SK-N-SH (cell line): ENCODE measurements at regions not wholly inside any gene's neighbourhood (a gene's known extent, or its start where the extent isn't known, plus 50 kb on each side); places are given as distances from the start of the nearest gene placed in this dataset.

Source experiments
- CTCF ChIA-PET: fragments of 300-600, 350-600 bp; formaldehyde crosslinking; extraction: SDS; loops from one replicate; lab custom pipeline; 2021; lab: Yijun Ruan, JAX
- POLR2A ChIA-PET: fragments of 350-600 bp; sonication (Branson Sonifier 250); formaldehyde crosslinking; extraction: SDS; loops from one replicate; lab custom pipeline; 2020; ENCODE audit warnings: antibody characterized with exemption, inconsistent platforms; lab: Yijun Ruan, JAX
- DNase-seq: peaks from one replicate; pipeline ENCODE4 v3.0.0; 2012
- H2AFZ ChIP-seq: fragments of 200-600 bp; sonication (generic); 2 replicates; pipeline ENCODE4 v1.8.1; 2016; ENCODE audit warnings: antibody characterized with exemption, mild to moderate bottlenecking, low read depth
- H3F3A ChIP-seq: fragments of 200-600 bp; sonication (generic); replicated peaks from 2 replicates; pipeline ENCODE3; 2016; ENCODE audit warnings: antibody characterized with exemption, mild to moderate bottlenecking; ENCODE audit not compliant: insufficient read depth
- H3K27ac ChIP-seq, 2 experiments: fragments of 200-500 bp in 1 of 2; fragments of 200-600 bp in 1 of 2; sonication (Bioruptor generic) in 1 of 2; sonication (generic), shearing (Covaris generic) in 1 of 2; 2 replicates each; pipeline versions ENCODE4 v1.5.1 to v1.6.1; 2014 to 2016; ENCODE audit warnings: low read depth in 2 of 2, inconsistent platforms in 1 of 2, low read length in 1 of 2, mild to moderate bottlenecking in 1 of 2, mixed read lengths in 1 of 2
- H3K27me3 ChIP-seq: fragments of 200-600 bp; sonication (generic), shearing (Covaris generic); 2 replicates; pipeline ENCODE4 v1.6.1; 2016; ENCODE audit warnings: mixed run types; ENCODE audit not compliant: insufficient read depth
- H3K36me3 ChIP-seq, 2 experiments: fragments of 200-500 bp in 1 of 2; fragments of 200-600 bp in 1 of 2; sonication (Bioruptor generic) in 1 of 2; sonication (generic) in 1 of 2; replicated peaks in 1 of 2; 2 replicates each; pipeline versions ENCODE3 to v1.5.1; 2014 to 2016; ENCODE audit warnings: low read length in 1 of 2, mild to moderate bottlenecking in 1 of 2; ENCODE audit not compliant: insufficient read depth in 2 of 2, control insufficient read depth in 1 of 2
- H3K4me1 ChIP-seq, 2 experiments: fragments of 200-500 bp in 1 of 2; fragments of 200-600 bp in 1 of 2; sonication (Bioruptor generic) in 1 of 2; sonication (generic), shearing (Covaris generic) in 1 of 2; 2 replicates each; pipeline versions ENCODE4 v1.5.1 to v1.6.1; 2014 to 2016; ENCODE audit warnings: low read depth in 1 of 2, low read length in 1 of 2, mixed run types in 1 of 2; ENCODE audit not compliant: insufficient read depth in 2 of 2, control insufficient read depth in 1 of 2
- H3K4me2 ChIP-seq: fragments of 200-600 bp; sonication (generic), shearing (Covaris generic); 2 replicates; pipeline ENCODE4 v1.6.1; 2017; ENCODE audit warnings: mixed run types
- H3K4me3 ChIP-seq, 2 experiments: fragments of 200-500 bp in 1 of 2; fragments of 200-600 bp in 1 of 2; sonication (Bioruptor generic) in 1 of 2; sonication (generic), shearing (Covaris generic) in 1 of 2; 2 replicates each; pipeline versions ENCODE4 v1.5.1 to v1.8.1; 2014 to 2016; ENCODE audit warnings: low read depth in 2 of 2, inconsistent platforms in 1 of 2, low read length in 1 of 2, mild to moderate bottlenecking in 1 of 2, mixed read lengths in 1 of 2, moderate library complexity in 1 of 2
- H3K79me2 ChIP-seq: fragments of 200-600 bp; sonication (generic); 2 replicates; pipeline ENCODE4 v1.8.1; 2017; ENCODE audit warnings: mild to moderate bottlenecking; ENCODE audit not compliant: insufficient read depth
- H3K9ac ChIP-seq: fragments of 200-600 bp; sonication (generic); 2 replicates; pipeline ENCODE4 v1.6.1; 2017; ENCODE audit warnings: mixed run types
- H3K9me2 ChIP-seq: fragments of 200-600 bp; sonication (generic); 2 replicates; pipeline ENCODE4 v1.6.1; 2017; ENCODE audit warnings: mixed run types
- H3K9me3 ChIP-seq: fragments of 200-600 bp; sonication (generic); 2 replicates; pipeline ENCODE4 v1.6.1; 2017; ENCODE audit warnings: mixed run types, mild to moderate bottlenecking, moderate library complexity
- H4K20me1 ChIP-seq: fragments of 200-600 bp; sonication (generic); 2 replicates; pipeline ENCODE4 v1.6.1; 2017; ENCODE audit warnings: mild to moderate bottlenecking, mixed run types; ENCODE audit not compliant: insufficient read depth
- FOSL2 ChIP-seq: IDR thresholded peaks from 2 replicates; pipeline ENCODE4 v1.4.0; 2012; ENCODE audit warnings: low read depth, mild to moderate bottlenecking, moderate library complexity, borderline replicate concordance
- FOXJ3 ChIP-seq: sonication (generic); formaldehyde crosslinking; IDR thresholded peaks from 2 replicates; pipeline ENCODE4 v1.5.1; 2020; ENCODE audit warnings: mild to moderate bottlenecking, missing genetic modification reagents
- GABPA ChIP-seq: IDR thresholded peaks from 2 replicates; pipeline ENCODE4 v1.4.0; 2012; ENCODE audit warnings: low read depth, mild to moderate bottlenecking
- JUND ChIP-seq: IDR thresholded peaks from 2 replicates; pipeline ENCODE4 v1.4.0; 2012
- NRF1 ChIP-seq: IDR thresholded peaks from 2 replicates; pipeline ENCODE4 v1.6.1; 2012; ENCODE audit warnings: low read depth, mild to moderate bottlenecking, low read length
- RAD21 ChIP-seq: IDR thresholded peaks from 2 replicates; pipeline ENCODE4 v1.6.1; 2012; ENCODE audit warnings: mild to moderate bottlenecking, low read length
- SIN3A ChIP-seq: IDR thresholded peaks from 2 replicates; pipeline ENCODE4 v1.6.1; 2012; ENCODE audit warnings: low read depth, mild to moderate bottlenecking, low read length, moderate library complexity, borderline replicate concordance
- SMC3 ChIP-seq: IDR thresholded peaks from 2 replicates; pipeline ENCODE4 v1.6.1; 2012; ENCODE audit warnings: low read depth, low read length, improper control_type of control experiment
- TCF12 ChIP-seq: IDR thresholded peaks from 2 replicates; pipeline ENCODE4 v1.4.0; 2012
- TEAD4 ChIP-seq: IDR thresholded peaks from 2 replicates; pipeline ENCODE4 v1.4.0; 2012; ENCODE audit warnings: mild to moderate bottlenecking, borderline replicate concordance; ENCODE audit not compliant: insufficient read depth
- WGBS: methylation state at CpG from one replicate; pipeline ENCODE4 v1.1.6; 2017; ENCODE audit warnings: low lambda C conversion rate; 5-methylcytosine and 5-hydroxymethylcytosine counted together
- TF ChIP-seq, protein P1 (sequence below): IDR thresholded peaks from 2 replicates; pipeline ENCODE4; 2012
- TF ChIP-seq, protein P2 (sequence below): fragments of 150-350 bp; IDR thresholded peaks from 2 replicates; pipeline ENCODE4 v1.6.1; 2017; ENCODE audit warnings: antibody characterized with exemption, low read length, low read depth, borderline replicate concordance
- TF ChIP-seq, protein P3 (sequence below): fragments of 200-600 bp; sonication (generic); IDR thresholded peaks from 2 replicates; pipeline ENCODE4 v1.6.1; 2017; ENCODE audit warnings: antibody characterized with exemption, mild to moderate bottlenecking, moderate library complexity
- TF ChIP-seq, protein P4 (sequence below): fragments of 150-350 bp; IDR thresholded peaks from 2 replicates; pipeline ENCODE4 v1.6.1; 2016; ENCODE audit warnings: mild to moderate bottlenecking, low read depth, low read length

DNA sequence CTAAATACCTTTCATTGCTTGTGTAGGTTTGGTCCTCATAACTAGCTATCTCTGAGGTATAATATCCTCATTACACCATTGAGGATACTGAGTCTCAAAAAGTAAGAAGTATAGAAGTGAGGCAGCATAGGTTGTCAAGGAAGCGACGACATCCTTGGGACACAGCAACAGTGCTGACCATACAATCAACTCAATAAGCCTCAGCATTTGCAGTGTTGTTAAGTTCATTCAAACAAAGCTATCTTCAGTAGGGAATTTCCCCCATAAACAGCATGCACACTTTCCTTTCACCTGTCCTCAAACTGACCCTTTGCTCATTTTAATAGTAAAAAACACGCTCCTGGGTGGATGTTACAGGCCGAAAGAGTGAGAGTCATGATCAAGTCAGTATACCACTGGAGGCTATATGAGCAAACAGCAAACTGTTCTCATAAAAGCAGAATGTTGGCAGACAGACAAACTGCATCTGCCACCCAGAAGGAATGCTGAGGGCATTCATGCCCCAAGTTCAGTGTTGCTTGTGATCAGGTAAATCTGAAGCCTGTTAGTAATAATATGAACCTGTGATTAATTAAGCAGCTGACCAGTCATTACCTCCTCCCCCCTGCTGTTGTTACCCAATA lies 756.2 kb upstream of the TENM4 start:
- Histone ChIP-seq H3K4me1 (peaks cover 0 to 3% of the 10 kb centered on the region in 2 experiments; a peak in 2 of 4 replicates), H3K4me3 (no peak overlapping the region), H3K9me2 (no peaks in the 10 kb centered on the region), H2AFZ (no peak overlapping the region)
- CTCF ChIA-PET = no interaction called here
- TF ChIP-seq FOXJ3 (CRISPR knock-in tag) (no peak), GABPA (no peak), NRF1 (no peak), SIN3A (no peak), TCF12 (no peak), FOSL2 (no peak), RAD21 (no peak), SMC3 (no peak), TEAD4 (no peak), JUND (no peak)
- TF ChIP-seq, protein P1, sequence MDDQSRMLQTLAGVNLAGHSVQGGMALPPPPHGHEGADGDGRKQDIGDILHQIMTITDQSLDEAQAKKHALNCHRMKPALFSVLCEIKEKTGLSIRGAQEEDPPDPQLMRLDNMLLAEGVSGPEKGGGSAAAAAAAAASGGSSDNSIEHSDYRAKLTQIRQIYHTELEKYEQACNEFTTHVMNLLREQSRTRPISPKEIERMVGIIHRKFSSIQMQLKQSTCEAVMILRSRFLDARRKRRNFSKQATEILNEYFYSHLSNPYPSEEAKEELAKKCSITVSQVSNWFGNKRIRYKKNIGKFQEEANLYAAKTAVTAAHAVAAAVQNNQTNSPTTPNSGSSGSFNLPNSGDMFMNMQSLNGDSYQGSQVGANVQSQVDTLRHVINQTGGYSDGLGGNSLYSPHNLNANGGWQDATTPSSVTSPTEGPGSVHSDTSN = no peak
- TF ChIP-seq, protein P2, sequence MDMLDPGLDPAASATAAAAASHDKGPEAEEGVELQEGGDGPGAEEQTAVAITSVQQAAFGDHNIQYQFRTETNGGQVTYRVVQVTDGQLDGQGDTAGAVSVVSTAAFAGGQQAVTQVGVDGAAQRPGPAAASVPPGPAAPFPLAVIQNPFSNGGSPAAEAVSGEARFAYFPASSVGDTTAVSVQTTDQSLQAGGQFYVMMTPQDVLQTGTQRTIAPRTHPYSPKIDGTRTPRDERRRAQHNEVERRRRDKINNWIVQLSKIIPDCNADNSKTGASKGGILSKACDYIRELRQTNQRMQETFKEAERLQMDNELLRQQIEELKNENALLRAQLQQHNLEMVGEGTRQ = no peak
- TF ChIP-seq, protein P3, sequence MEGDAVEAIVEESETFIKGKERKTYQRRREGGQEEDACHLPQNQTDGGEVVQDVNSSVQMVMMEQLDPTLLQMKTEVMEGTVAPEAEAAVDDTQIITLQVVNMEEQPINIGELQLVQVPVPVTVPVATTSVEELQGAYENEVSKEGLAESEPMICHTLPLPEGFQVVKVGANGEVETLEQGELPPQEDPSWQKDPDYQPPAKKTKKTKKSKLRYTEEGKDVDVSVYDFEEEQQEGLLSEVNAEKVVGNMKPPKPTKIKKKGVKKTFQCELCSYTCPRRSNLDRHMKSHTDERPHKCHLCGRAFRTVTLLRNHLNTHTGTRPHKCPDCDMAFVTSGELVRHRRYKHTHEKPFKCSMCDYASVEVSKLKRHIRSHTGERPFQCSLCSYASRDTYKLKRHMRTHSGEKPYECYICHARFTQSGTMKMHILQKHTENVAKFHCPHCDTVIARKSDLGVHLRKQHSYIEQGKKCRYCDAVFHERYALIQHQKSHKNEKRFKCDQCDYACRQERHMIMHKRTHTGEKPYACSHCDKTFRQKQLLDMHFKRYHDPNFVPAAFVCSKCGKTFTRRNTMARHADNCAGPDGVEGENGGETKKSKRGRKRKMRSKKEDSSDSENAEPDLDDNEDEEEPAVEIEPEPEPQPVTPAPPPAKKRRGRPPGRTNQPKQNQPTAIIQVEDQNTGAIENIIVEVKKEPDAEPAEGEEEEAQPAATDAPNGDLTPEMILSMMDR = no peak
- TF ChIP-seq, protein P4, sequence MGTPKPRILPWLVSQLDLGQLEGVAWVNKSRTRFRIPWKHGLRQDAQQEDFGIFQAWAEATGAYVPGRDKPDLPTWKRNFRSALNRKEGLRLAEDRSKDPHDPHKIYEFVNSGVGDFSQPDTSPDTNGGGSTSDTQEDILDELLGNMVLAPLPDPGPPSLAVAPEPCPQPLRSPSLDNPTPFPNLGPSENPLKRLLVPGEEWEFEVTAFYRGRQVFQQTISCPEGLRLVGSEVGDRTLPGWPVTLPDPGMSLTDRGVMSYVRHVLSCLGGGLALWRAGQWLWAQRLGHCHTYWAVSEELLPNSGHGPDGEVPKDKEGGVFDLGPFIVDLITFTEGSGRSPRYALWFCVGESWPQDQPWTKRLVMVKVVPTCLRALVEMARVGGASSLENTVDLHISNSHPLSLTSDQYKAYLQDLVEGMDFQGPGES = no peak
- TF ChIP-seq, all 33 proteins: peak for 0
- Histone ChIP-seq H3F3A (no peaks in the 10 kb centered on the region), H3K36me3 (no peaks in the 10 kb centered on the region), H4K20me1 (no peaks in the 10 kb centered on the region), H3K4me2 (no peak overlapping the region), H3K9me3 (no peaks in the 10 kb centered on the region), H3K79me2 (no peaks in the 10 kb centered on the region), H3K27ac (no peak overlapping the region), H3K9ac (no peak overlapping the region), H3K27me3 (no peaks in the 10 kb centered on the region)
- WGBS = 38% methylated on average over 4 of the region's 4 CpGs
- no peak for DNase-seq
- POLR2A ChIA-PET = no interaction called here
